ENCODE measurements at regions not wholly inside any gene's neighbourhood (a gene's known extent, or its start where the extent isn't known, plus 50 kb on each side); places are given as distances from the start of the nearest gene placed in this dataset.
"Not testable (repeated sequence)": the region's sequence is repeated elsewhere in the genome, so short reads cannot be mapped to it uniquely, and the experiment has no call there.

DNA sequence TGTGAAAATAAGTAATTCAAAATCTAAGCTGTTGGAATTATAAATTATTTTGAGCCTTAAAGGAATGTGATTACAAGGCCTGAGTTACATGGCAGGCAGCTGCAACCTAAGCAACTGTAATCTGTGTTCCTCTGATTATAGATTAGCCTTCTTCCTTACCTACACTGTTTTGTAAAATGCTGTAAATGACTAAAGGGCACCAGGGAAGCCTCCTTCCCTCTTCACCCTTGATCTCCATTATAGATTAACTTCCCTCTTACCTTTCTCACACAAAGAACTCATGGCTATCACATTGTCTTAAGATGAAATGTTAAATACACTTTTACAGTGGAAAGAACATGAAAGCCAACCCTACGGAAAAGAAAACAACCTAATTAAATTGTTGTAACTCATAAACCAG lies 423.7 kb upstream of the KLF12 start:
- DNase-seq, result no peak

GRCh38 chr13:74555651-74556420 lies 421.6 kb upstream of the KLF12 start:
- DNase-seq, result no peak

DNA sequence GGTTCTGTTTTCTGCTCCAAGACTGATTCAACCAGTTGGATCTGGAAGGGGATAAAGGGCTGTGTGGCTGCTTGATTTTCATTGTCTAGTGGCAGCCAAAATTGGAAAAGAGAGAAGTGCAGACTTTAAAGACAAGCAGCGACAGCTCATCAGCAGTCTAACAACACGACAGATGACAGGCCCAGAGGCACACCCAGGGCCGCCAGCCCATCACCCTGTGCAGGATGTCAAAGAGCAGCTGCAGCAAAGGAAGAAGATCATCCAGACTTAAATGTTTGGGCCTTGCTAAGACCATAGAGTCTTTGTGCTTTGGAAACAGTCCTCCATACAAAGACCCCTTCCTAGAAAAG lies 421.0 kb upstream of the KLF12 start:
- DNase-seq, result no peak

GRCh38 chr13:74554569-74555275 lies 420.5 kb upstream of the KLF12 start:
- DNase-seq, result no peak

DNA sequence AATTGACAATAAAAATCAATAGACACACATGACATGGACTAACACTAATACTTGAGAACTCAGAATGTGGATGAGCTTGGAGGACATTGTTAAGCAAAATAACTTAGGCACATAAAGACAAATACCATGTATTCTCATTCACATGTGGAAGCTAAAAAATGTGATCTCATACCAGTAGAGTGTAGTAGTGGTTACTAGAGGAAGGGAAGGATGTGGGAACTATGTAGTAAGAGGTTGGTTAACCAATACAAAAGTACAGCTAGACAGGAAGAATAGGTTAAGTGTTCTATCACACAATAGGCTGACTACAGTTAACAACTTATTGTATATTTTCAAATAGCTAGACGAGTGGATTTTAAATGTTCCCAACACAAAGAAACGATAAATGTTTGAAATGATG lies 415.8 kb upstream of the KLF12 start:
- DNase-seq, result no peak

DNA sequence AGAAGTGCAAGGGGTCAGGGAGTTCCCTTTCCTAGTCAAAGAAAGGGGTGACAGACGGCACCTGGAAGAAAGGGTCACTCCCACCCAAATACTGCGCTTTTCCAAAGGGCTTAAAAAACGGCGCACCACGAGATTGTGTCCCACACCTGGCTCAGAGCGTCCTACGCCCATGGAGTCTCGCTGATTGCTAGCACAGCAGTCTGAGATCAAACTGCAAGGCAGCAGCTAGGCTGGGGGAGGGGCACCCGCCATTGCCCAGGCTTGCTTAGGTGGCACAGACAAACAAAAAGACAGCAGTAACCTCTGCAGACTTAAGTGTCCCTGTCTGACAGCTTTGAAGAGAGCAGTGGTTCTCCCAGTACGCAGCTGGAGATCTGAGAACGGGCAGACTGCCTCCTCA lies 402.4 kb upstream of the KLF12 start:
- not testable (repeated sequence) for DNase-seq

- DNase-seq, result no peak
These were observed 399.0 kb upstream of the KLF12 start for GRCh38 chr13:74533226-74533625.

- DNase-seq, result no peak
These were observed 395.8 kb upstream of the KLF12 start for GRCh38 chr13:74530011-74530410.

- no peak for DNase-seq
These were observed 394.7 kb upstream of the KLF12 start for GRCh38 chr13:74528734-74529513.

DNA sequence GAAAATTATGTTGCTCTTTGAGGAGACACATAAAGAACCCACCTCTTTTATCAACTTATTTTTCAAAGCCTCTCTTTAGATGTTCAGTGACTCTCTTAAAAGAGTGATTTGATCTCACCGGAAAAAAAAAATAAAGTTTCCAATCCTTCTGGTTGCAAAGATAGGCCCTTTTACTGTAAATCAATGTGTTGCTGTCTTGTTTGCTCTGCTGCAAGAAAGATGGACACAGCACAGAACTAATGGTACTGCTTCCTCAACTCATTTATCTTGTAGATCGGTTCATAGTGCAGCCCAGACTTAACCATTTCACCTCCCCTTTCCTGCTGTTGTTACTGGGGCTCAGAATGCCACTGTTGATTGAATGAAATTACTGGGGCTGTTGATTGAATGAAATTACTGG lies 388.9 kb upstream of the KLF12 start:
- no peak for DNase-seq

DNA sequence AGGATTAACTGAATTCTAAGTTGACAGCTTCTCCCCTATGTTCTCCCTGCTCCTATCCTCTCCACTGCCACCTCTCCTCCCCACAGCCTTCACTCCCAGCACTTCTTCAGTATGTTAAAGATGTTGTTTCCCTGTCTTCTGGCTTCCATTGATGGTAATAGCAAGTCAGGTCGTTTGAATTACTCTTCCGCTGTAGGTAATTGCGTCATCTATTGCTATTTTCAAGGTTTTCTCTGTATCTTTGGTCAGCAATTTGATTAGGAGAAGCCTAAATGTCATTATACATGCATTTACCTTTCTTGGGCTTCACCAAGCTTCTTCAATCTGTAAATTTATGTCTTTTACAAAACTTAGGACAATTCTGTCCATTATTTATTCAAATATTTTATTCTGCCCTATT lies 377.3 kb upstream of the KLF12 start:
- DNase-seq, result no peak

DNA sequence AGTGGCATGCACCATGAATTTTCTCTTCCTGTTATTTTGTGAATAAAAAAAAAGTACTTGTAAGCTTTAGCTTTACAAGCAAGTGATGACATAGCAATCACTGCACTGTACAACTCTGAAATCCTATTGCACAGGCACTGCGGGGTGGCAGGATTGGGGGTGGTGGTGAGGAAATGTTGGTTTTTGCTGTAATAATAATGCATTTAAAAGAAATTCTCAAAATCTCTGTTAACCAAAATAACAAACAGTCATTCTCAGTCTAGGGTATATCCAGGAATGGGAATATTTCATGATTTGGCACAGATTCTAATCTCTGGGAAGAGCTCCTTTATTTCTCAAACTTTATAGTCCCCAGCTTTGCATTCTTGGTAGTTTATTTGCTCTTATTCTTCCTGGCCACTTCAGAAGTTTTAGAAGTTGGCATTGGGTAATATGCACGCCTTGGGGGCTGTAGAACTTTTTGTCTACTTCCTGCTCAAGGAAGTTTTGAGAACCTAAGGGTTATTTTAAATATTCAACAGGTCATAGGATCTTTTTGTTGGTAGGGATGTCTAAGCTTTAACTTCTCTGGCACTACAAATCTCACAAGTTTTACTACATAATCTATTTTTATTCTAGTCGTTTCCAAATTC lies 353.0 kb upstream of the KLF12 start:
- DNase-seq, result no peak

DNA sequence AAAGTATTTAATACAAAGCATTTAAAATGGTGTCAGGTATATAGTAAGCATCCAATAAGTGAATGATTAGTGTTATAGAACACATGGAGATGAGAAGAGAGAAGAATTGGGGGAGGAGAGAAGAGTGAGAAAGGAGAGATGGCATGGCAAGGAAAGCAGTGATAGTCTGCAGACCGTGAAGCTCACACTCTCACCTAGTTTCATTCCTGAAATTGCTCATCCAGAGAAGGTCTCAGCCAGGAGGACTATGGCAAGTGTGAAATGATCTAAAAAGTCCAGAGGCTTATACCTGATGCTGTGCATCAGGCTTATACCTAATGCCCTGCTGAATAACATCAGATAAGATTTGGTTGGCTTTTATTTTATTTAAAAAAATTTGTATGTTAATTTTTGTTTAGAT lies 351.6 kb upstream of the KLF12 start:
- no peak for DNase-seq

DNA sequence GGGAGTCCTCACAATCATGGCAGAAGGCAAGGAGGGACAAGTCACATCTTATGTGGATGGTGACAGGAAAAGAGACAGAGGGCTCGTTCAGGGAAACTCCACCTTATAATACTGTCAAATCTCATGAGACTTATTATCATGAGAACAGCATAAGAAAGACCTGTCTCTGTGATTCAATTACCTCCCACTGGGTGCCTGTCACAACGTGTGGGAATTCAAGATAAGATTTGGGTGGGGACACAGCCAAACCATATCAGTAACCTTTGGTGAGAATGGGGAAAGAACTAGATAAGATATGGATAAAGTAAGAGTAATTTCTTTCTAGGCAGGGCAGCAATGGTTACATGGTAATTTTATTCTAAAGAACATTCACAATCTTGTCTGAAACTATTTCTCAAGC lies 344.9 kb upstream of the KLF12 start:
- DNase-seq, result no peak

GRCh38 chr13:74476788-74477187 lies 342.6 kb upstream of the KLF12 start:
- no peak for DNase-seq

GRCh38 chr13:74476365-74476764 lies 342.2 kb upstream of the KLF12 start:
- no peak for DNase-seq

DNA sequence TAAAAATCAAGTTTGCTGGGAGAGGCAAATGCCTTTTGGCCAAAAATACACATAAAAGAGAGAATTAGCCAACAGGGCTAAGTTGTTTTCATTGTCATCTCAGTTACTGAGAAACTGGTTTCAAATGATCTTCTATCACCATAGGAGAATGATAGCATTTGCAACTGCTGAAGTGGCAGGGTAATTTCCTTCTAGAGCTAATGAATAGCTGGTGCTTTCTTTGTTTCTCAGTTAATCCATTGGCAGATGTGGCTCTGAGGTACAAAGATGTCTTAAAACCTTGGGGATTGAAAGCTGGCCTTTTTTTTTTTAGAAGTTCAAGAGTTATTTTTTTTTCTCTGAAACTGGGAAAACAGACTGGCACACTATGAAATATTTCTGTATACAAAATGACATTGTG lies 332.7 kb upstream of the KLF12 start:
- DNase-seq, result no peak

DNA sequence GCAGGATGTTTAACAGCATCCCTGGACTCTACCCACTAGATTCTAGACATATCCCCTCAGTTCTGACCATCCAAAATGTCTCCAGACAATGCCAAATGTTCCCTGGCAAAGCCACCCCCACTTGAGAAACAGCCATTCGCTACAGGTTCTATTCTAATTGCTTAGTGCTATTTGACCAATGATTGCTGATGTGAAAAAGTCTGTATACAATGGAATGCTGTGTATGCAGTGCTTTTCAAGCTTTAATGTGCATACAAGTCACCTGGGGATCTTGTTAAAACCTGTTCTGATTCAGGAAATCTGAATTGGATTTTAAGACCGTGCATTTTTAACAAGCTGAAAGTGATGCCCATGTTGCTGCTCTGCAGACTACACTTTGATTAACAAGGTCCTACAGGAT lies 331.8 kb upstream of the KLF12 start:
- no peak for DNase-seq

DNA sequence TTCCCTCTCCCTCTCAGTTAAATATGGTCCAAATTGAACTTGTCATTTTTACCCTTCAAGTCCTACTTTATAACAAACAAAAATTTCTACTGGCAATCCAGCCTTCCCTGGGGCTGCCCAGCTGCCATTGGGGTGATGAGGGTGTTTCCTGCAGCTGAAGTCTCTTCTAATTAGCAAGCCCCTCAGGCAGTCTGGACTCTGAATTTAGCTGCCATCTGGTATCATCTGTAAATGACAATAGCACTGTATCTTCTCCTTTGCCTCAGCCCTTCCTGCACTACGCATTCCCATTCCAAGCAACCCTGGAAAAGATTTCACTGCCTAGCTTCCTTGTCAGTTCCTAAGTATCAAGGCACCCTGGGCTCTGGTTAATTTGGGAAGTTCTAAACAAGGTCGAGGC lies 331.1 kb upstream of the KLF12 start:
- DNase-seq, result no peak

GRCh38 chr13:74464670-74465069 lies 330.5 kb upstream of the KLF12 start:
- no peak for DNase-seq

GRCh38 chr13:74461011-74461410 lies 326.8 kb upstream of the KLF12 start:
- no peak for DNase-seq

GRCh38 chr13:74452881-74453280 lies 318.7 kb upstream of the KLF12 start:
- no peak for DNase-seq

- no peak for DNase-seq
These were observed 318.0 kb upstream of the KLF12 start for GRCh38 chr13:74452176-74452575.

- no peak for DNase-seq
These were observed 316.8 kb upstream of the KLF12 start for GRCh38 chr13:74450964-74451363.

All from activated CD4-positive, alpha-beta T cell treated with anti-CD3 and anti-CD28 coated beads, Interleukin-2, amount 50 U/mL, for 4 hours (primary cell).